HCT116 (cell line): ENCODE measurements at regions not wholly inside any gene's neighbourhood (a gene's known extent, or its start where the extent isn't known, plus 50 kb on each side); places are given as distances from the start of the nearest gene placed in this dataset.

Experiments used
- ATAC-seq: fragments of 200-7000 bp; cut with Tn5 transposase; 2 replicates; pipeline ENCODE4 v1.9.1; 2020; ENCODE audit warnings: mild to moderate bottlenecking, moderate library complexity
- BruUV-seq: library from RNA; stranded (reverse); fragments of 400-500 nt; replicated peaks from 2 replicates; lab custom pipeline; 2021; lab: Mats Ljungman, UMichigan
- CTCF ChIA-PET: fragments of 300-600 bp; sonication (Branson Sonifier 250); formaldehyde crosslinking; loops from one replicate; lab custom pipeline; 2021; ENCODE audit warnings: antibody characterized with exemption; lab: Charles Lee
- POLR2A ChIA-PET: fragments of 300-600, 350-600 bp; sonication (Branson Sonifier 250); formaldehyde crosslinking; loops from one replicate; lab custom pipeline; 2021; ENCODE audit warnings: antibody characterized with exemption; lab: Charles Lee
- RAD21 ChIA-PET, 2 experiments: fragments of 300-600 bp; sonication (Branson Sonifier 250); formaldehyde crosslinking; loops; one replicate each; lab custom pipeline; 2023; ENCODE audit warnings: low total read pairs in 2 of 2; ENCODE audit not compliant: uncharacterized antibody in 2 of 2, unreplicated experiment in 2 of 2, low non-redundant PET in 1 of 2; lab: Charles Lee
- DNase-seq: peaks from one replicate; pipeline ENCODE4 v3.0.0-alpha.2; 2010; ENCODE audit warnings: low read depth, low spot score
- H2AFZ ChIP-seq: fragments of 200-600 bp; shearing (Covaris generic), sonication (generic); 2 replicates; pipeline ENCODE4 v1.6.1; 2017; ENCODE audit warnings: low read depth, mixed run types, mixed read lengths, antibody characterized with exemption, low read length; ENCODE audit not compliant: poor library complexity, severe bottlenecking
- H3K27ac ChIP-seq: 2 replicates; pipeline ENCODE4 v1.5.1; 2012; ENCODE audit warnings: low read depth, low read length
- H3K27me3 ChIP-seq: fragments of 200-600 bp; sonication (generic); 2 replicates; pipeline ENCODE4 v1.6.1; 2016; ENCODE audit warnings: mixed run types, low read length, mixed read lengths; ENCODE audit not compliant: insufficient read depth
- H3K36me3 ChIP-seq, 2 experiments: fragments of 200-500 bp in 1 of 2; fragments of 200-600 bp in 1 of 2; sonication (Bioruptor generic) in 1 of 2; sonication (generic) in 1 of 2; 2 replicates each; pipeline versions ENCODE4 v1.5.1 to v1.6.1; 2014 to 2016; ENCODE audit warnings: low read length in 2 of 2, inconsistent platforms in 1 of 2, mixed read lengths in 1 of 2, mixed run types in 1 of 2; ENCODE audit not compliant: insufficient read depth in 2 of 2, control insufficient read depth in 1 of 2
- H3K4me1 ChIP-seq, 2 experiments: fragments of 200-600 bp in 1 of 2; sonication (generic) in 1 of 2; 2 replicates each; pipeline versions ENCODE4 v1.5.1 to v1.6.1; 2012 to 2017; ENCODE audit warnings: low read length in 2 of 2, inconsistent platforms in 1 of 2, mild to moderate bottlenecking in 1 of 2, mixed read lengths in 1 of 2, mixed run types in 1 of 2, moderate library complexity in 1 of 2; ENCODE audit not compliant: insufficient read depth in 2 of 2, control insufficient read depth in 1 of 2
- H3K4me2 ChIP-seq: fragments of 200-600 bp; sonication (generic); 2 replicates; pipeline ENCODE4 v1.6.1; 2017; ENCODE audit warnings: mixed run types, low read length, mixed read lengths
- H3K4me3 ChIP-seq, 2 experiments: fragments of 200-600 bp in 1 of 2; sonication (generic) in 1 of 2; replicated peaks in 1 of 2; 2 replicates each; pipeline ENCODE4 v1.5.1; 2011 to 2016; ENCODE audit warnings: low read length in 2 of 2, control low read depth in 1 of 2, low read depth in 1 of 2, mild to moderate bottlenecking in 1 of 2, mixed read lengths in 1 of 2, mixed run types in 1 of 2
- H3K79me2 ChIP-seq: fragments of 200-600 bp; sonication (generic); 2 replicates; pipeline ENCODE4 v1.6.1; 2017; ENCODE audit warnings: mild to moderate bottlenecking, mixed run types, low read length, moderate library complexity, mixed read lengths; ENCODE audit not compliant: insufficient read depth
- H3K9ac ChIP-seq: fragments of 200-600 bp; sonication (generic); 2 replicates; pipeline ENCODE4 v1.6.1; 2016; ENCODE audit warnings: low read length, mixed read lengths
- H3K9me2 ChIP-seq: fragments of 200-600 bp; sonication (generic), shearing (Covaris generic); 2 replicates; pipeline ENCODE4 v1.6.1; 2017; ENCODE audit warnings: mixed run types, mild to moderate bottlenecking, moderate library complexity; ENCODE audit not compliant: insufficient read depth
- H3K9me3 ChIP-seq, 2 experiments: fragments of 200-500 bp in 1 of 2; fragments of 200-600 bp in 1 of 2; sonication (Bioruptor generic) in 1 of 2; sonication (generic) in 1 of 2; 2 replicates each; pipeline ENCODE4 v1.6.1; 2014 to 2017; ENCODE audit warnings: low read length in 2 of 2, mixed read lengths in 2 of 2, inconsistent platforms in 1 of 2, low read depth in 1 of 2, mild to moderate bottlenecking in 1 of 2, mixed run types in 1 of 2, moderate library complexity in 1 of 2; ENCODE audit not compliant: control insufficient read depth in 1 of 2, insufficient read depth in 1 of 2
- H4K20me1 ChIP-seq: fragments of 200-600 bp; sonication (generic), shearing (Covaris generic); 2 replicates; pipeline ENCODE4 v1.6.1; 2017; ENCODE audit warnings: mixed run types, mild to moderate bottlenecking, moderate library complexity; ENCODE audit not compliant: insufficient read depth
- CEBPB ChIP-seq: IDR thresholded peaks from 2 replicates; pipeline ENCODE4 v1.6.1; 2012; ENCODE audit warnings: low read depth
- EZH2 ChIP-seq: fragments of 200-600 bp; sonication (generic); IDR thresholded peaks from 2 replicates; pipeline ENCODE4 v1.6.1; 2017; ENCODE audit warnings: antibody characterized with exemption, mixed run types
- JUND ChIP-seq: IDR thresholded peaks from 2 replicates; pipeline ENCODE4 v1.6.1; 2012
- SP1 ChIP-seq: IDR thresholded peaks from 2 replicates; pipeline ENCODE4 v1.6.1; 2012; ENCODE audit warnings: low read depth
- ZFX ChIP-seq: fragments of 450-650 bp; IDR thresholded peaks from 2 replicates; pipeline ENCODE4 v1.6.1; 2017
- intact Hi-C: fragments of 100-400 bp; cut with micrococcal nuclease; formaldehyde crosslinking; loops from 2 replicates; pipeline ENCODE4 v1.10.0; 2022
- TF ChIP-seq, protein P1 (sequence below), 3 experiments: fragments of 200-600 bp in 1 of 3; sonication (generic) in 1 of 3; IDR thresholded peaks in 2 of 3; conservative IDR thresholded peaks in 1 of 3; 2 replicates each; pipeline ENCODE4 v1.5.1; 2012 to 2017; ENCODE audit warnings: low read depth in 2 of 3, low read length in 2 of 3, antibody characterized with exemption in 1 of 3, borderline replicate concordance in 1 of 3, control low read depth in 1 of 3, mild to moderate bottlenecking in 1 of 3, mixed read lengths in 1 of 3, mixed run types in 1 of 3, moderate library complexity in 1 of 3; ENCODE audit not compliant: insufficient read depth in 1 of 3

DNA sequence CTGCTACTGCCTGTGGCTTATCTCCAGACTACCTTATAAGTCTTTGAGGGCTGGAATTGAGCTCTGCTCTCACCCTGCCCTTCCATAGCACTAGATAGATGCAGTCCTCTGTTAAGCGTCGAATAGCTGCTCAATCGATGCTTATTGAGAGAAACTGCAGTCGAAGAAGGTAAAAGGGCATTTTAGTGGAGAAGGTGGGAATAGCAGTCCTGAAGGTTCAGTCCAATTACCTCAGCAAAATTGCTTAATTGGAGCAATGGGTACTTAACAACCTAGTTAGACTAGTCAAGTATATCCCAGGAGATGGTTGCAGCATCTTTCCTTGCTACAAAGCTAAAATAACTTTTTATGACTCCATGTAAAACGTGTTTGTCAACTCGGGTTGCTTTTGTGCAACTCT is 66.8 kb upstream of the NT5E start:
- ATAC-seq (peak; percentile 57), DNase-seq (no peak)
- ChIA-PET POLR2A (no interaction called here), CTCF (no interaction called here), RAD21 (no interaction called here)
- Histone ChIP-seq H2AFZ (peak overlapping the region; percentile 3), H3K4me2 (no peak overlapping the region), H3K9ac (no peak overlapping the region), H3K4me1 (0 out of 4 replicates have a peak, but pooled peaks cover 0 to 3% of the 10 kb centered on the region in 2 experiments), H3K9me3 (no peaks in the 10 kb centered on the region), H3K36me3 (no peaks in the 10 kb centered on the region), H4K20me1 (no peaks in the 10 kb centered on the region), H3K9me2 (no peaks in the 10 kb centered on the region), H3K79me2 (no peaks in the 10 kb centered on the region), H3K4me3 (no peak overlapping the region), H3K27me3 (no peaks in the 10 kb centered on the region), H3K27ac (no peak overlapping the region)
- TF ChIP-seq, protein P1, sequence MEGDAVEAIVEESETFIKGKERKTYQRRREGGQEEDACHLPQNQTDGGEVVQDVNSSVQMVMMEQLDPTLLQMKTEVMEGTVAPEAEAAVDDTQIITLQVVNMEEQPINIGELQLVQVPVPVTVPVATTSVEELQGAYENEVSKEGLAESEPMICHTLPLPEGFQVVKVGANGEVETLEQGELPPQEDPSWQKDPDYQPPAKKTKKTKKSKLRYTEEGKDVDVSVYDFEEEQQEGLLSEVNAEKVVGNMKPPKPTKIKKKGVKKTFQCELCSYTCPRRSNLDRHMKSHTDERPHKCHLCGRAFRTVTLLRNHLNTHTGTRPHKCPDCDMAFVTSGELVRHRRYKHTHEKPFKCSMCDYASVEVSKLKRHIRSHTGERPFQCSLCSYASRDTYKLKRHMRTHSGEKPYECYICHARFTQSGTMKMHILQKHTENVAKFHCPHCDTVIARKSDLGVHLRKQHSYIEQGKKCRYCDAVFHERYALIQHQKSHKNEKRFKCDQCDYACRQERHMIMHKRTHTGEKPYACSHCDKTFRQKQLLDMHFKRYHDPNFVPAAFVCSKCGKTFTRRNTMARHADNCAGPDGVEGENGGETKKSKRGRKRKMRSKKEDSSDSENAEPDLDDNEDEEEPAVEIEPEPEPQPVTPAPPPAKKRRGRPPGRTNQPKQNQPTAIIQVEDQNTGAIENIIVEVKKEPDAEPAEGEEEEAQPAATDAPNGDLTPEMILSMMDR (IDR thresholded peaks at IDR 0.05 in 2 of 3, conservative IDR thresholded peaks at IDR 0.05 in 1 of 3; ENCODE audit: borderline replicate concordance in 1 of 3, insufficient read depth in 1 of 3, low read depth in 2 of 3, low read length in 2 of 3) = 0 out of 6 replicates have a peak, but pooled peaks of 1 of the 3 experiments have one; percentile 17
- no peak for TF ChIP-seq JUND
- TF ChIP-seq CEBPB = no peak
- intact Hi-C loops = no loop called here
- BruUV-seq = no TSS peak

- RAD21 ChIA-PET = no interaction called here
- no TSS peak for BruUV-seq
- Histone ChIP-seq H3K36me3 (no peaks in the 10 kb centered on the region), H3K4me1 (0 out of 4 replicates have a peak, but pooled peaks cover 0 to 3% of the 10 kb centered on the region in 2 experiments), H3K4me2 (no peak overlapping the region), H3K27ac (no peak overlapping the region), H3K79me2 (no peaks in the 10 kb centered on the region), H3K9me3 (no peaks in the 10 kb centered on the region), H3K9ac (no peak overlapping the region), H4K20me1 (no peaks in the 10 kb centered on the region), H3K9me2 (no peaks in the 10 kb centered on the region), H3K27me3 (no peaks in the 10 kb centered on the region), H3K4me3 (no peak overlapping the region), H2AFZ (peak overlapping the region; percentile 3)
- CTCF ChIA-PET = no interaction called here
- ATAC-seq (no peak), DNase-seq (no peak)
- POLR2A ChIA-PET = no interaction called here
- intact Hi-C loops = no loop called here
- no peak for TF ChIP-seq SP1
- TF ChIP-seq CEBPB = no peak
- TF ChIP-seq ZFX = no peak
- no peak for TF ChIP-seq EZH2
Observed at GRCh38 chr6:85382541-85382940, 67.3 kb upstream of the NT5E start.
